ENCODE measurements at regions not wholly inside any gene's neighbourhood (a gene's known extent, or its start where the extent isn't known, plus 50 kb on each side); places are given as distances from the start of the nearest gene placed in this dataset.

DNA sequence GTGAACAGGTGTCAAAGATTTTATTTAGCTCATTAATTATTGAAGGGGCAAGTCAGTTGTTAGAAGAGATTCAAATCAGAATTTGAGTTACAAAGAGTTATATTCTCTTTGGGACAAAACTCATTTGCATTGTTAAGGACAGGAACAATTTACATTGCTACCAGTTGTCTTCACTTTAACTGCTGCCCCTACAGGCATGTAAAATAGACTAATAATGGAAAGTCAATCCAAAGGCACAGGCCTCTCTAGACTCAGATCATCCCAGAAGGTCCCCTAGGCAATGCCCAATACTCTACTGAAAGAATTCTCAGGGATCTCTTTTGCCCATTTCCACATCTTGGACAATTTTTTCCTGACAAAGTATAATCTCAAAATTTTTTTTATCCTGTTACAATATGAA lies 95.7 kb downstream of the SCP2D1 start:
- TF ChIP-seq MYBL2 (CRISPR knock-in tag; IDR thresholded peaks at IDR 0.05) = no peak
- TF ChIP-seq RELA (CRISPR knock-in tag; IDR thresholded peaks at IDR 0.05; ENCODE audit: borderline replicate concordance) = no peak
- TF ChIP-seq, protein P1, sequence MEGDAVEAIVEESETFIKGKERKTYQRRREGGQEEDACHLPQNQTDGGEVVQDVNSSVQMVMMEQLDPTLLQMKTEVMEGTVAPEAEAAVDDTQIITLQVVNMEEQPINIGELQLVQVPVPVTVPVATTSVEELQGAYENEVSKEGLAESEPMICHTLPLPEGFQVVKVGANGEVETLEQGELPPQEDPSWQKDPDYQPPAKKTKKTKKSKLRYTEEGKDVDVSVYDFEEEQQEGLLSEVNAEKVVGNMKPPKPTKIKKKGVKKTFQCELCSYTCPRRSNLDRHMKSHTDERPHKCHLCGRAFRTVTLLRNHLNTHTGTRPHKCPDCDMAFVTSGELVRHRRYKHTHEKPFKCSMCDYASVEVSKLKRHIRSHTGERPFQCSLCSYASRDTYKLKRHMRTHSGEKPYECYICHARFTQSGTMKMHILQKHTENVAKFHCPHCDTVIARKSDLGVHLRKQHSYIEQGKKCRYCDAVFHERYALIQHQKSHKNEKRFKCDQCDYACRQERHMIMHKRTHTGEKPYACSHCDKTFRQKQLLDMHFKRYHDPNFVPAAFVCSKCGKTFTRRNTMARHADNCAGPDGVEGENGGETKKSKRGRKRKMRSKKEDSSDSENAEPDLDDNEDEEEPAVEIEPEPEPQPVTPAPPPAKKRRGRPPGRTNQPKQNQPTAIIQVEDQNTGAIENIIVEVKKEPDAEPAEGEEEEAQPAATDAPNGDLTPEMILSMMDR (IDR thresholded peaks at IDR 0.05) = no peak
- TF ChIP-seq, protein P2, sequence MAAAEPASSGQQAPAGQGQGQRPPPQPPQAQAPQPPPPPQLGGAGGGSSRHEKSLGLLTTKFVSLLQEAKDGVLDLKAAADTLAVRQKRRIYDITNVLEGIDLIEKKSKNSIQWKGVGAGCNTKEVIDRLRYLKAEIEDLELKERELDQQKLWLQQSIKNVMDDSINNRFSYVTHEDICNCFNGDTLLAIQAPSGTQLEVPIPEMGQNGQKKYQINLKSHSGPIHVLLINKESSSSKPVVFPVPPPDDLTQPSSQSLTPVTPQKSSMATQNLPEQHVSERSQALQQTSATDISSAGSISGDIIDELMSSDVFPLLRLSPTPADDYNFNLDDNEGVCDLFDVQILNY (CRISPR knock-in tag; IDR thresholded peaks at IDR 0.05) = no peak
- TF ChIP-seq, protein P3, sequence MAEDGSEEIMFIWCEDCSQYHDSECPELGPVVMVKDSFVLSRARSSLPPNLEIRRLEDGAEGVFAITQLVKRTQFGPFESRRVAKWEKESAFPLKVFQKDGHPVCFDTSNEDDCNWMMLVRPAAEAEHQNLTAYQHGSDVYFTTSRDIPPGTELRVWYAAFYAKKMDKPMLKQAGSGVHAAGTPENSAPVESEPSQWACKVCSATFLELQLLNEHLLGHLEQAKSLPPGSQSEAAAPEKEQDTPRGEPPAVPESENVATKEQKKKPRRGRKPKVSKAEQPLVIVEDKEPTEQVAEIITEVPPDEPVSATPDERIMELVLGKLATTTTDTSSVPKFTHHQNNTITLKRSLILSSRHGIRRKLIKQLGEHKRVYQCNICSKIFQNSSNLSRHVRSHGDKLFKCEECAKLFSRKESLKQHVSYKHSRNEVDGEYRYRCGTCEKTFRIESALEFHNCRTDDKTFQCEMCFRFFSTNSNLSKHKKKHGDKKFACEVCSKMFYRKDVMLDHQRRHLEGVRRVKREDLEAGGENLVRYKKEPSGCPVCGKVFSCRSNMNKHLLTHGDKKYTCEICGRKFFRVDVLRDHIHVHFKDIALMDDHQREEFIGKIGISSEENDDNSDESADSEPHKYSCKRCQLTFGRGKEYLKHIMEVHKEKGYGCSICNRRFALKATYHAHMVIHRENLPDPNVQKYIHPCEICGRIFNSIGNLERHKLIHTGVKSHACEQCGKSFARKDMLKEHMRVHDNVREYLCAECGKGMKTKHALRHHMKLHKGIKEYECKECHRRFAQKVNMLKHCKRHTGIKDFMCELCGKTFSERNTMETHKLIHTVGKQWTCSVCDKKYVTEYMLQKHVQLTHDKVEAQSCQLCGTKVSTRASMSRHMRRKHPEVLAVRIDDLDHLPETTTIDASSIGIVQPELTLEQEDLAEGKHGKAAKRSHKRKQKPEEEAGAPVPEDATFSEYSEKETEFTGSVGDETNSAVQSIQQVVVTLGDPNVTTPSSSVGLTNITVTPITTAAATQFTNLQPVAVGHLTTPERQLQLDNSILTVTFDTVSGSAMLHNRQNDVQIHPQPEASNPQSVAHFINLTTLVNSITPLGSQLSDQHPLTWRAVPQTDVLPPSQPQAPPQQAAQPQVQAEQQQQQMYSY (CRISPR knock-in tag; IDR thresholded peaks at IDR 0.05) = no peak

All from WTC11 (cell line).